HG03135 (cell line): ENCODE measurements at regions not wholly inside any gene's neighbourhood (a gene's known extent, or its start where the extent isn't known, plus 50 kb on each side); places are given as distances from the start of the nearest gene placed in this dataset.
"Not testable (repeated sequence)": the region's sequence is repeated elsewhere in the genome, so short reads cannot be mapped to it uniquely, and the experiment has no call there.

ENCODE experiments used
- ATAC-seq: cut with Tn5 transposase; IDR thresholded peaks from one replicate; pipeline ENCODE4 v1.9.1; 2021; ENCODE audit warnings: mild to moderate bottlenecking, moderate library complexity; ENCODE audit not compliant: unreplicated experiment

GRCh38 chr15:38002883-38003477, 68.5 kb downstream of the TMCO5A start:
- ATAC-seq = no peak

GRCh38 chr15:38004218-38004861, 69.9 kb downstream of the TMCO5A start:
- ATAC-seq = no peak

GRCh38 chr15:38005953-38006808, 71.7 kb downstream of the TMCO5A start:
- ATAC-seq = no peak

GRCh38 chr15:38010395-38010794, 76.0 kb downstream of the TMCO5A start:
- ATAC-seq = no peak

GRCh38 chr15:38012894-38013293, 78.5 kb downstream of the TMCO5A start:
- no peak for ATAC-seq

- no peak for ATAC-seq
These were observed 83.3 kb downstream of the TMCO5A start for GRCh38 chr15:38017721-38018120.

GRCh38 chr15:38019066-38019465, 84.6 kb downstream of the TMCO5A start:
- no peak for ATAC-seq

GRCh38 chr15:38021259-38021658, 86.8 kb downstream of the TMCO5A start:
- ATAC-seq = no peak

GRCh38 chr15:38024293-38025091, 90.1 kb downstream of the TMCO5A start:
- no peak for ATAC-seq

GRCh38 chr15:38025656-38026055, 91.2 kb downstream of the TMCO5A start:
- ATAC-seq = not testable (repeated sequence)

GRCh38 chr15:38028869-38029268, 94.4 kb downstream of the TMCO5A start:
- no peak for ATAC-seq

GRCh38 chr15:38029736-38030135, 95.3 kb downstream of the TMCO5A start:
- ATAC-seq = no peak

GRCh38 chr15:38030609-38031008, 96.2 kb downstream of the TMCO5A start:
- no peak for ATAC-seq

GRCh38 chr15:38035701-38036100, 101.3 kb downstream of the TMCO5A start:
- no peak for ATAC-seq

- no peak for ATAC-seq
These were observed 102.4 kb downstream of the TMCO5A start for GRCh38 chr15:38036790-38037338.

GRCh38 chr15:38038659-38039442, 104.4 kb downstream of the TMCO5A start:
- ATAC-seq = no peak

GRCh38 chr15:38040615-38041014, 106.2 kb downstream of the TMCO5A start:
- ATAC-seq = no peak

- ATAC-seq = no peak
These were observed 107.1 kb downstream of the TMCO5A start for GRCh38 chr15:38041576-38041975.

GRCh38 chr15:38042211-38042610, 107.8 kb downstream of the TMCO5A start:
- no peak for ATAC-seq
